ENCODE measurements at regions not wholly inside any gene's neighbourhood (a gene's known extent, or its start where the extent isn't known, plus 50 kb on each side); places are given as distances from the start of the nearest gene placed in this dataset.

GRCh38 chr3:102332205-102332604 lies 102.6 kb upstream of the ZPLD1 start:
- H3K27ac ChIP-seq (ENCODE audit: insufficient read depth, low read length, poor library complexity, severe bottlenecking) = no peak overlapping the region
- H3K4me1 Mint-ChIP-seq = no peaks in the 10 kb centered on the region
- peaks cover 0 to 2% (median 0%) of the 10 kb centered on the region in 7 donors for H3K9me3 Mint-ChIP-seq
- H3K9me3 ChIP-seq (ENCODE audit: control insufficient read depth in 2 of 2, low read length in 2 of 2) = no peaks in the 10 kb centered on the region
- no peaks in the 10 kb centered on the region for H3K36me3 ChIP-seq (ENCODE audit: control insufficient read depth, insufficient read depth, low read length)
- H3K27ac Mint-ChIP-seq = no peak overlapping the region
- peaks cover 4% of the 10 kb centered on the region for H3K27me3 Mint-ChIP-seq
- no peak for DNase-seq
- H3K36me3 Mint-ChIP-seq = no peaks in the 10 kb centered on the region
- no peak for ATAC-seq (ENCODE audit: low read depth in 2 of 2)
- H3K4me3 ChIP-seq (ENCODE audit: low read depth, low read length) = no peak overlapping the region
- no peaks in the 10 kb centered on the region for H3K27me3 ChIP-seq (ENCODE audit: control insufficient read depth, insufficient read depth, low read length)
- H3K4me1 ChIP-seq (ENCODE audit: control insufficient read depth, insufficient read depth, low read length, poor library complexity, severe bottlenecking) = no peaks in the 10 kb centered on the region
- no peak overlapping the region for H3K4me3 Mint-ChIP-seq

GRCh38 chr3:102332934-102333333 lies 101.9 kb upstream of the ZPLD1 start:
- Mint-ChIP-seq H3K27ac (no peak overlapping the region), H3K36me3 (no peaks in the 10 kb centered on the region), H3K4me3 (no peak overlapping the region), H3K4me1 (no peaks in the 10 kb centered on the region), H3K27me3 (peaks cover 4% of the 10 kb centered on the region), H3K9me3 (peaks cover 0 to 2% (median 0%) of the 10 kb centered on the region in 7 donors)
- no peaks in the 10 kb centered on the region for H3K4me1 ChIP-seq (ENCODE audit: control insufficient read depth, insufficient read depth, low read length, poor library complexity, severe bottlenecking)
- no peak overlapping the region for H3K4me3 ChIP-seq (ENCODE audit: low read depth, low read length)
- no peaks in the 10 kb centered on the region for H3K36me3 ChIP-seq (ENCODE audit: control insufficient read depth, insufficient read depth, low read length)
- ATAC-seq (ENCODE audit: low read depth in 2 of 2) (no peak), DNase-seq (no peak)
- no peaks in the 10 kb centered on the region for H3K27me3 ChIP-seq (ENCODE audit: control insufficient read depth, insufficient read depth, low read length)
- H3K27ac ChIP-seq (ENCODE audit: insufficient read depth, low read length, poor library complexity, severe bottlenecking) = no peak overlapping the region
- H3K9me3 ChIP-seq (ENCODE audit: control insufficient read depth in 2 of 2, low read length in 2 of 2) = no peaks in the 10 kb centered on the region

- H3K27me3 ChIP-seq (ENCODE audit: control insufficient read depth, insufficient read depth, low read length) = no peaks in the 10 kb centered on the region
- ATAC-seq (ENCODE audit: low read depth in 2 of 2) = no peak
- Mint-ChIP-seq H3K27ac (no peak overlapping the region), H3K4me3 (no peak overlapping the region), H3K36me3 (no peaks in the 10 kb centered on the region), H3K4me1 (no peaks in the 10 kb centered on the region), H3K27me3 (peaks cover 4% of the 10 kb centered on the region), H3K9me3 (peaks cover 0 to 2% (median 0%) of the 10 kb centered on the region in 7 donors)
- H3K4me3 ChIP-seq (ENCODE audit: low read depth, low read length) = no peak overlapping the region
- no peak for DNase-seq
- H3K4me1 ChIP-seq (ENCODE audit: control insufficient read depth, insufficient read depth, low read length, poor library complexity, severe bottlenecking) = no peaks in the 10 kb centered on the region
- H3K36me3 ChIP-seq (ENCODE audit: control insufficient read depth, insufficient read depth, low read length) = no peaks in the 10 kb centered on the region
- no peaks in the 10 kb centered on the region for H3K9me3 ChIP-seq (ENCODE audit: control insufficient read depth in 2 of 2, low read length in 2 of 2)
- no peak overlapping the region for H3K27ac ChIP-seq (ENCODE audit: insufficient read depth, low read length, poor library complexity, severe bottlenecking)
These were observed 98.7 kb upstream of the ZPLD1 start for GRCh38 chr3:102336130-102336529.

- H3K27ac ChIP-seq (ENCODE audit: insufficient read depth, low read length, poor library complexity, severe bottlenecking) = no peak overlapping the region
- no peak for DNase-seq
- H3K4me1 Mint-ChIP-seq = no peaks in the 10 kb centered on the region
- H3K9me3 Mint-ChIP-seq = peaks cover 0 to 1% (median 0%) of the 10 kb centered on the region in 7 donors
- no peak for ATAC-seq (ENCODE audit: low read depth in 2 of 2)
- H3K4me3 Mint-ChIP-seq = no peak overlapping the region
- H3K27me3 ChIP-seq (ENCODE audit: control insufficient read depth, insufficient read depth, low read length) = no peaks in the 10 kb centered on the region
- H3K4me1 ChIP-seq (ENCODE audit: control insufficient read depth, insufficient read depth, low read length, poor library complexity, severe bottlenecking) = no peaks in the 10 kb centered on the region
- H3K27me3 Mint-ChIP-seq = no peaks in the 10 kb centered on the region
- H3K4me3 ChIP-seq (ENCODE audit: low read depth, low read length) = no peak overlapping the region
- H3K36me3 Mint-ChIP-seq = no peaks in the 10 kb centered on the region
- H3K36me3 ChIP-seq (ENCODE audit: control insufficient read depth, insufficient read depth, low read length) = no peaks in the 10 kb centered on the region
- no peaks in the 10 kb centered on the region for H3K9me3 ChIP-seq (ENCODE audit: control insufficient read depth in 2 of 2, low read length in 2 of 2)
- no peak overlapping the region for H3K27ac Mint-ChIP-seq
These were observed 95.1 kb upstream of the ZPLD1 start for GRCh38 chr3:102339671-102340070.

- H3K4me3 Mint-ChIP-seq = no peak overlapping the region
- H3K4me1 Mint-ChIP-seq = no peaks in the 10 kb centered on the region
- H3K27me3 Mint-ChIP-seq = peaks cover 5% of the 10 kb centered on the region
- Histone ChIP-seq H3K9me3 (ENCODE audit: control insufficient read depth in 2 of 2, low read length in 2 of 2) (no peaks in the 10 kb centered on the region), H3K4me1 (ENCODE audit: control insufficient read depth, insufficient read depth, low read length, poor library complexity, severe bottlenecking) (no peaks in the 10 kb centered on the region), H3K36me3 (ENCODE audit: control insufficient read depth, insufficient read depth, low read length) (no peaks in the 10 kb centered on the region), H3K27me3 (ENCODE audit: control insufficient read depth, insufficient read depth, low read length) (no peaks in the 10 kb centered on the region), H3K4me3 (ENCODE audit: low read depth, low read length) (no peak overlapping the region), H3K27ac (ENCODE audit: insufficient read depth, low read length, poor library complexity, severe bottlenecking) (no peak overlapping the region)
- H3K27ac Mint-ChIP-seq = no peak overlapping the region
- no peaks in the 10 kb centered on the region for H3K36me3 Mint-ChIP-seq
- peaks cover 0 to 3% (median 0%) of the 10 kb centered on the region in 7 donors for H3K9me3 Mint-ChIP-seq
- DNase-seq = no peak
- no peak for ATAC-seq (ENCODE audit: low read depth in 2 of 2)
These were observed 87.9 kb upstream of the ZPLD1 start for GRCh38 chr3:102346897-102347296.

- H3K4me1 Mint-ChIP-seq = no peaks in the 10 kb centered on the region
- no peak overlapping the region for H3K27ac Mint-ChIP-seq
- Histone ChIP-seq H3K27me3 (ENCODE audit: control insufficient read depth, insufficient read depth, low read length) (no peaks in the 10 kb centered on the region), H3K9me3 (ENCODE audit: control insufficient read depth in 2 of 2, low read length in 2 of 2) (no peaks in the 10 kb centered on the region), H3K4me3 (ENCODE audit: low read depth, low read length) (no peak overlapping the region), H3K36me3 (ENCODE audit: control insufficient read depth, insufficient read depth, low read length) (no peaks in the 10 kb centered on the region), H3K27ac (ENCODE audit: insufficient read depth, low read length, poor library complexity, severe bottlenecking) (no peak overlapping the region), H3K4me1 (ENCODE audit: control insufficient read depth, insufficient read depth, low read length, poor library complexity, severe bottlenecking) (no peaks in the 10 kb centered on the region)
- DNase-seq (no peak), ATAC-seq (ENCODE audit: low read depth in 2 of 2) (no peak)
- H3K27me3 Mint-ChIP-seq = peaks cover 5% of the 10 kb centered on the region
- no peaks in the 10 kb centered on the region for H3K36me3 Mint-ChIP-seq
- H3K9me3 Mint-ChIP-seq = peaks cover 0 to 3% (median 0%) of the 10 kb centered on the region in 7 donors
- H3K4me3 Mint-ChIP-seq = no peak overlapping the region
These were observed 85.9 kb upstream of the ZPLD1 start for GRCh38 chr3:102348904-102349303.

- Mint-ChIP-seq H3K36me3 (no peaks in the 10 kb centered on the region), H3K27ac (no peak overlapping the region), H3K4me3 (no peak overlapping the region), H3K27me3 (no peaks in the 10 kb centered on the region), H3K9me3 (peaks cover 0 to 2% (median 0%) of the 10 kb centered on the region in 7 donors), H3K4me1 (no peaks in the 10 kb centered on the region)
- no peaks in the 10 kb centered on the region for H3K9me3 ChIP-seq (ENCODE audit: control insufficient read depth in 2 of 2, low read length in 2 of 2)
- no peak for ATAC-seq (ENCODE audit: low read depth in 2 of 2)
- no peak for DNase-seq
- no peak overlapping the region for H3K4me3 ChIP-seq (ENCODE audit: low read depth, low read length)
- H3K4me1 ChIP-seq (ENCODE audit: control insufficient read depth, insufficient read depth, low read length, poor library complexity, severe bottlenecking) = no peaks in the 10 kb centered on the region
- no peaks in the 10 kb centered on the region for H3K27me3 ChIP-seq (ENCODE audit: control insufficient read depth, insufficient read depth, low read length)
- no peaks in the 10 kb centered on the region for H3K36me3 ChIP-seq (ENCODE audit: control insufficient read depth, insufficient read depth, low read length)
- H3K27ac ChIP-seq (ENCODE audit: insufficient read depth, low read length, poor library complexity, severe bottlenecking) = no peak overlapping the region
These were observed 81.7 kb upstream of the ZPLD1 start for GRCh38 chr3:102353148-102353547.

- Mint-ChIP-seq H3K9me3 (peaks cover 0 to 2% (median 0%) of the 10 kb centered on the region in 7 donors), H3K4me1 (no peaks in the 10 kb centered on the region), H3K4me3 (no peak overlapping the region), H3K27ac (no peak overlapping the region), H3K36me3 (no peaks in the 10 kb centered on the region), H3K27me3 (no peaks in the 10 kb centered on the region)
- Histone ChIP-seq H3K9me3 (ENCODE audit: control insufficient read depth in 2 of 2, low read length in 2 of 2) (no peaks in the 10 kb centered on the region), H3K4me1 (ENCODE audit: control insufficient read depth, insufficient read depth, low read length, poor library complexity, severe bottlenecking) (no peaks in the 10 kb centered on the region), H3K4me3 (ENCODE audit: low read depth, low read length) (no peak overlapping the region), H3K27me3 (ENCODE audit: control insufficient read depth, insufficient read depth, low read length) (no peaks in the 10 kb centered on the region), H3K27ac (ENCODE audit: insufficient read depth, low read length, poor library complexity, severe bottlenecking) (no peak overlapping the region), H3K36me3 (ENCODE audit: control insufficient read depth, insufficient read depth, low read length) (no peaks in the 10 kb centered on the region)
- no peak for DNase-seq
- ATAC-seq (ENCODE audit: low read depth in 2 of 2) = no peak
These were observed 81.0 kb upstream of the ZPLD1 start for GRCh38 chr3:102353805-102354204.
